HEK293 (cell line): ENCODE measurements at regions not wholly inside any gene's neighbourhood (a gene's known extent, or its start where the extent isn't known, plus 50 kb on each side); places are given as distances from the start of the nearest gene placed in this dataset.

Experiments
- ATF2 ChIP-seq: fragments of 450-650 bp; formaldehyde crosslinking; IDR thresholded peaks from 2 replicates; pipeline ENCODE4 v1.5.1; 2016; ENCODE audit warnings: missing biosample characterization, missing genetic modification characterization, low read depth
- CTCF ChIP-seq: fragments of 450-650 bp; formaldehyde crosslinking; IDR thresholded peaks from 2 replicates; pipeline ENCODE4 v1.5.1; 2016; ENCODE audit warnings: missing biosample characterization, missing genetic modification characterization
- GLIS2 ChIP-seq: fragments of 450-650 bp; formaldehyde crosslinking; IDR thresholded peaks from 2 replicates; pipeline ENCODE4 v1.5.1; 2016; ENCODE audit warnings: missing biosample characterization, missing genetic modification characterization
- PBX3 ChIP-seq: sonication (generic); formaldehyde crosslinking; IDR thresholded peaks from 2 replicates; pipeline ENCODE4 v1.8.1; 2022; ENCODE audit warnings: mild to moderate bottlenecking, moderate library complexity, missing genetic modification reagents
- SALL2 ChIP-seq: fragments of 450-650 bp; formaldehyde crosslinking; IDR thresholded peaks from 2 replicates; pipeline ENCODE4 v1.5.0; 2017; ENCODE audit warnings: missing biosample characterization, mild to moderate bottlenecking, missing genetic modification characterization, borderline replicate concordance
- YY1 ChIP-seq: fragments of 450-650 bp; formaldehyde crosslinking; IDR thresholded peaks from 2 replicates; pipeline ENCODE4 v1.5.1; 2018; ENCODE audit warnings: missing biosample characterization, missing genetic modification characterization
- ZBTB21 ChIP-seq: fragments of 450-650 bp; formaldehyde crosslinking; IDR thresholded peaks from 2 replicates; pipeline ENCODE4 v1.5.1; 2017; ENCODE audit warnings: missing biosample characterization, missing genetic modification characterization
- ZBTB7A ChIP-seq: fragments of 450-650 bp; formaldehyde crosslinking; IDR thresholded peaks from 2 replicates; pipeline ENCODE4 v1.5.1; 2016; ENCODE audit warnings: low read depth, missing biosample characterization, missing genetic modification characterization
- ZFP37 ChIP-seq: fragments of 450-650 bp; formaldehyde crosslinking; IDR thresholded peaks from 2 replicates; pipeline ENCODE4 v1.5.1; 2016; ENCODE audit warnings: missing biosample characterization, missing genetic modification characterization
- ZNF10 ChIP-seq: fragments of 450-650 bp; formaldehyde crosslinking; IDR thresholded peaks from 2 replicates; pipeline ENCODE4 v1.5.1; 2017; ENCODE audit warnings: missing biosample characterization, missing genetic modification characterization
- ZNF157 ChIP-seq: fragments of 450-650 bp; formaldehyde crosslinking; IDR thresholded peaks from 2 replicates; pipeline ENCODE4 v1.5.1; 2016; ENCODE audit warnings: missing biosample characterization, missing genetic modification characterization

GRCh38 chr9:19643875-19644274 is 145.0 kb downstream of the SLC24A2 start:
- TF ChIP-seq CTCF (no peak), PBX3 (no peak), ATF2 (tag by site-specific recombination) (no peak), YY1 (no peak), ZBTB21 (tag by site-specific recombination) (no peak), ZBTB7A (no peak), ZNF157 (tag by site-specific recombination) (no peak), ZFP37 (tag by site-specific recombination) (no peak), GLIS2 (tag by site-specific recombination) (no peak), ZNF10 (tag by site-specific recombination) (no peak), SALL2 (no peak)
